ENCODE measurements at regions not wholly inside any gene's neighbourhood (a gene's known extent, or its start where the extent isn't known, plus 50 kb on each side); places are given as distances from the start of the nearest gene placed in this dataset.

DNA sequence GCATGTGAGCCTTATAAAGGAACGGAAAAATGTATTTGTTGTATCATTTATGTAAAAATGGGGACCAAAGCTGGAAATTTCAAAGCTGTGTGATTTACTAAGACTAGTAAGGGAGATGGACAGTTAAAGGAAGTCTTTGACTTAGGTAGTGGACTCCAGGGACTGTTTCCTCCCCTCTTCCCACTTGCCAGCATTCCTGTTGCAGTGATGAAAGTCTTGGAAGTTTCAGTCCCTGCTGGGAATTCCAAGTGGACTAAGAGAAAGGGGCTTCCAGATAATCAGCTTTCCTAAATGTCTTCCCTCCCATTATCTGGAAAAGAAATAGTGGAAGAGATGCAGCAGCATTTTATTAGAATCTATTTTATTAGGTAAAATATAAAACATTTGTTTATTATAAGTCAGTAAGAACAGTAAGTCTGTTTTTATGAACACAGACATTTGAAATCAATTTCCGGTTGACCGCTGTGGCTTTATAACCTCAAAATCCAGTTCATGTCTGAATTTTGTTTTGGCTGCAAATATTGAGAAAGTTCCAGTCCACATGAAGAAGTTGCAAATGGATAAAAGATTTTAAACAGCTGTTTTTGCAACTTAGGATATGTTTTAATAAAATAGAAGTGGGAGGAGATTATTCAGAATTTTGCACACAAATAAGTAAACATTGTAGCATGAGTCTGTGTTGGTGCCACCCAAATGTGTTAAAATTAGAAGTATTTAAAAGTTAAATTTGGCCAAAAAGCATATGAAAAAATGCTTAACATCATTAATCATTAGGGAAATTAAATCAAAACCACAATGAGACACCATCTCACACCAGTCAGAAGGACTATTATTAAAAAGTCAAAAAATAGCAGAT, 141.8 kb downstream of the IL20RB start:
- no peak for TF ChIP-seq CTCF (IDR thresholded peaks at IDR 0.05; ENCODE audit: low read depth, low read length)

GRCh38 chr3:137100326-137100725, 142.5 kb downstream of the IL20RB start:
- TF ChIP-seq CTCF (IDR thresholded peaks at IDR 0.05; ENCODE audit: low read depth, low read length): no peak
- H3K4me3 ChIP-seq (ENCODE audit: low read depth, low read length): no peak overlapping the region

More for the DNA sequence above, 141.8 kb downstream of the IL20RB start:
- H3K4me3 ChIP-seq (ENCODE audit: low read depth, low read length): no peak overlapping the region

DNA sequence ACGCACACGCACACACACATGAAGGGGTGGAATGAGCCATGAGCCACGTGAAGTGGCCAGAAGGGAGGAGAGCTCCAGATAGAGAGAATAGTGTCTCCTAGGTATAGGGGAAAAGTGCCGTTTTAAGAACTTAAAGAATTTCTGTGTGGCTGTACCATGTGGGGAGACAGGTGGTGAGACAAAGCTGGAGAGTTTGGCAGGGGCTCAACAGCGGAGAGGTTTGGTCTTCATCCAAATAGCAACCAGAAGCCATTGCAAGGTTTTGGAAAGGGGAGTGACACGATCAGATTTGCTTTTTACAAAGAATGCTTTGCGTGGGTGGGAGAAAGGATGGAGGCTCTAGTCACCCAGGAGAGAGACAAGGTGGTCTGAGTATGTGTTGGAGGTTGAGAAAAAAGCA, 146.0 kb downstream of the IL20RB start:
- no peak for TF ChIP-seq CTCF (IDR thresholded peaks at IDR 0.05; ENCODE audit: low read depth, low read length)
- H3K4me3 ChIP-seq (ENCODE audit: low read depth, low read length): no peak overlapping the region

- H3K4me3 ChIP-seq (ENCODE audit: low read depth, low read length): no peak overlapping the region
- TF ChIP-seq CTCF (IDR thresholded peaks at IDR 0.05; ENCODE audit: low read depth, low read length): peak; percentile 35; the same call in 1 of the 2 replicates
Measured at GRCh38 chr3:137105277-137105977, 147.6 kb downstream of the IL20RB start.

GRCh38 chr3:137106612-137107240, 148.9 kb downstream of the IL20RB start:
- no peak for TF ChIP-seq CTCF (IDR thresholded peaks at IDR 0.05; ENCODE audit: low read depth, low read length)
- no peak overlapping the region for H3K4me3 ChIP-seq (ENCODE audit: low read depth, low read length)

GRCh38 chr3:137108699-137109440, 151.1 kb downstream of the IL20RB start:
- no peak overlapping the region for H3K4me3 ChIP-seq (ENCODE audit: low read depth, low read length)
- TF ChIP-seq CTCF (IDR thresholded peaks at IDR 0.05; ENCODE audit: low read depth, low read length): no peak
